ENCODE measurements at regions not wholly inside any gene's neighbourhood (a gene's known extent, or its start where the extent isn't known, plus 50 kb on each side); places are given as distances from the start of the nearest gene placed in this dataset.
"Not testable (repeated sequence)": the region's sequence is repeated elsewhere in the genome, so short reads cannot be mapped to it uniquely, and the experiment has no call there.

DNA sequence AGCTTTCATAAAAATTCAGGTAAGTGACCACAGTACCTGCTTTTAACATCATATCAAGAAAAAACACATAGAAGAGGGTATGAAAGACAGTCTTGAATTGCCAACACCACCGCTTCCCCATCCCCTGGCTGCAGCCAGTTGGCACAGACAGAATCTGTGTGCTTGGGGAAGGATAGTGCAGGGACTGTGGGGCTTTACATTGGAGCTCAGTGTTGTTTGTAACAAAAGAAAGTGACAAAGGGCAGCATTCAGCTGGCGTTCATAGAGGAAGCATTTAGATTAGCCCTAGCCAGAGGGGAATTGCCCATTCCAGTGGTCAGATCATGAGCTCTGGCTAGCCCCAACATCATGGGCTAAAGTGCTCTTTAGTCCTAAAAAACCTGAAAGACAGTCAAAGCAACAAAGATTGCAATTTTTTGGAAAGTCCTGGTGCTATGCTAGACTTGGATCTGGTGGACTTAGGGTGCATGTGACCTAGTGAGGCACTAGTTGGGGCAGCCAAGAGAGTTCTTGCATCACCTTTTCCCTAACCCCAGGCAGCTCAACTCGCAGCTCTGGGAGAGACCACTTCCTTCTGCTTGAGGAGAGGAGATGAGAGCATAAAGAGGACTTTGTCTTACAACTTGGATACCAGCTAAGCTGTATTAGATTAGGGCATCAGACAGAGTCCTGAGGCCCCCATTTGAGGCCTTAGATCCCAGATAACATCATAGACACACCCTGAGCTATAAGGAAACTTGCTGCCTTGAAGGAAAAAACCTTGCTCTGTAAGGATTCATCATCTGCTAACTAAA, 1602.4 kb upstream of the ADGRL3 start:
- peak; percentile 38 for DNase-seq (ENCODE audit: low read depth)

DNA sequence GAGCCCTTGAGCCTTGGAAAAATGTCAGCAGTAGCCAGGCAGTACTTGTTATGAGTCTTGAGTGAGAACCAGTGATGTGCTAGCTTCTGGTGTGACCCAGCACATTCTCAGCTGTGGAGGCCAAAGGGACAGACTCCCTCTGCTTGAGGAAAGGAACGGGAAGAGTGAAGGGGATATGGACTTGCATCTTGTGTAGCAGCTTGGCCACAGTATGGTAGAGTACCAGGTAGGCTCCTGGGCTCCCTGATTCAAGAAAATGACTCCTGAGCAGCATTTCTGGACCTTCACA, 1601.9 kb upstream of the ADGRL3 start:
- DNase-seq (ENCODE audit: low read depth) = no peak

DNA sequence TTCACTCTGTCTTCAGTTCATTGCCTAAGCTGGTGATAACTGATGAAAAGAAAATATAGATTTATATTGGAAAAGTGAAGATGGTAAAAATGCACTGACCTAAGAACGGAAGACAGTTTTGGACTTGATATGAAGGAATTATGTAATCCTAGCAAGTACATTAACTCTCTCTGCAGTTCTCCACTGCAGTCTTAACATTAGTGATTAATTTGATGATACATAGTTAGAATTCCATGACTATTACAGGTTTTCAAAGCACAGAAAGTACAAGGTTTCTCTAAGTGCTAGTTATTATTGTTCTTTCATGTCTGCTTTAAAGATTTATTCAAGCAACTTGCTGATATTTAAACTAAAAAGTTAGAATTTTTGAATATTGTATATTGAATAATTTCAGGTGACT, 1591.7 kb upstream of the ADGRL3 start:
- no peak for DNase-seq (ENCODE audit: low read depth)

DNA sequence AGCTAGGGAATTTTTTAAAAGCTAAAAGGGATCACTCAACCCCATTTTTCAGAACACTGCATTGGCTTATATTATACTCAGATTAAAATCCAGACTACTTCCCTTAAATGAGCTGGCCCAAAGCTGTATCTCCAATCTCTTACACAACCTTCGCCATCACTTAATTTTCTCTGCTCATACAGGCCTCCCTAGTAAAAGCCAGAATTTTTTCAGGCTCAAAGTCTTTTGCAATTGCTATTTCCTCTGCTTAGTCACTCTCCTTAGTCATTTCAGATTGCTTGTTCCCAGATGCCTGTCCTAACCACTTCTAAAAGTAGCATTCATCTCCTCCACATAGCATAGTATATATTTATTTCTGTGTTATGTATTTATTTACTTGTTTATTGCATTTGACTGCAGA, 1587.9 kb upstream of the ADGRL3 start:
- DNase-seq (ENCODE audit: low read depth) = peak; percentile 91

DNA sequence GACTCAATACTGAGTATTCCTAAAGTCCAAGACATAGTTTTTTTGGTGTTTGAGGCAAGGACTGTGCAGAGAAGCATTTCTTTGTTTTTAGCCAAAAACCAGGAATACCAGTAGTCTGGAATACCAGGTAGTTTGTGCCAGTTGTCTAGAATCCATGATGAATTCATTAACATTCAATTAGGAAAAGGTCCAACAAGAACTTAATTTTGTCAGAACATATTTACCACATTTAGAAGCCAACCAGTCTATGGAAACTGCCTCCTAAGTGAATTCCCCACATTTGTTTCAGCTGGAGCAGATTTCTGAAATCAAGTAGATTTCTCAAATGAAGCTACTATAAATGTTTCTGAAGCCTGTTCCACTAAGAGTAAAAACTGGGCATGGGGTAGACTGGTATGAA, 1584.8 kb upstream of the ADGRL3 start:
- no peak for DNase-seq (ENCODE audit: low read depth)

DNA sequence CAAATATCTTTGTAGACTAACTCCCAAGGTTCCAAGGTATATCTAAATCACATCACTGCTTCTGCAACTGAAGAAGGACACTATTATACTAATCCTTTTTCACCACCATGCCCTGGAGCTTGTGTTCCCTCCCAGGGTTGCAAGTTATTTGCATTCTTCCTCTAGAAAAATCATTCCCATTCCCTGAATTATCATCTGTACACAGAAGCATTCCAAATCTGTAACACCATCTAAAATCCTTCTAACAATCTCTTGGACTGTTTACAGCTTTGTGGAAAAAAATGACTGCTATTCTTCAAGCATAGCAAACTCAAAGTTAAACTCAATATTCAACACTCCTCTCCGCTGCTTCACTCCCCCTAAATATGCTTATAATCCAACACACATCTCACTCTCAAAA, 1570.8 kb upstream of the ADGRL3 start:
- DNase-seq (ENCODE audit: low read depth) = no peak

DNA sequence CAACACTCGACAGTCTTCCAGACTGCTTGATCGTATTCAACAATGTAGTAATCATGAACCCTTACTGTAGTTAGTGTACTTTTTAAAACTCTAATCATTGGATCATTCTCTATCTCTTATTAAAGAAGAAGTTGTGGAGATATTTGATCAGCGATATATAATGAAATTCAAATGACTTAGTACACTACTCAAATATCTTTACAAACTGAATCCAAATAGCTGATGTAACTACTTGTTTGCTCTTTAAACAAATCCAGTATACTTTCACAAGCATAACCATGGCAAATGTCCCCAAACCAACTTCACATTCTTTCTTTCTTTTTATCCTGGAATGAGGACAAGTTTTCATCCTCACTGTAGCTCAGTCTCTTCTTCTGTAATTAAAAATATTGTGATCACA, 1569.9 kb upstream of the ADGRL3 start:
- DNase-seq (ENCODE audit: low read depth) = no peak

DNA sequence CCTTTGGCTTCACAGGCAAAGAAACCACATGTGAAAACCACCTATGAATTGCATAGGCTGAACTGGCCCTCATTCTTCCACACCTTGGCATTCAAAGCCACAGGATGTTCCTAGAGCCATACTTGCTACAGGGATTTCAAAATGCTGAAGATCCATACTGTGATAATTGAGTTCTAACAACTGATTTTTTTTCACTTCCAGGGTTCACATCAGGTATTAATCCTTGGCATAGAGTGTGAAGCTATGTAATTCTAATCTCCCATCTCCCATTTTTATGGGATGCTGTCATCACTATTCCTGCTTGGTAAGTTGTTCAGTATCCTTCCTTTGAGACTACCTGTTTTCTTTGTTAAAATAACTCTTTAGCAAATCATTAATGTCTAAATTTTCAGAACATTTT, 1569.2 kb upstream of the ADGRL3 start:
- no peak for DNase-seq (ENCODE audit: low read depth)

DNA sequence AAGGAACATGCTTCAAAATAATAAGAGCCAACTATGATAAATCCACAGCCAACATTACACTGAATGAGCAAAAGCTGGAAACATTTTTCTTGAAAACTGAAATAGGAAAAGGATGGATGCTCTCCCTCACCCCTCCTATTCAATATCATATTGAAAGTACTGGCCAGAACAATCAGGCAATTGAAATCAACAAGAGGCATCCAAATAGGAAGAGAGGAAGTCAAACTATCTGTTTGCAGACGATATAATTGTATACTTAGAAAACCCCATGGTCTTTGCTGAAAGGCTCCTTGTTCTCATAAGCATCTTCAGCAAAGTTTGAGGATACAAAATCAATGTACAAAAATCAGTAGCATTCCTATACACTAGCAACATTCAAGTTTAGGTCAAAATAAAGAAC, 1562.5 kb upstream of the ADGRL3 start:
- no peak for DNase-seq (ENCODE audit: low read depth)

DNA sequence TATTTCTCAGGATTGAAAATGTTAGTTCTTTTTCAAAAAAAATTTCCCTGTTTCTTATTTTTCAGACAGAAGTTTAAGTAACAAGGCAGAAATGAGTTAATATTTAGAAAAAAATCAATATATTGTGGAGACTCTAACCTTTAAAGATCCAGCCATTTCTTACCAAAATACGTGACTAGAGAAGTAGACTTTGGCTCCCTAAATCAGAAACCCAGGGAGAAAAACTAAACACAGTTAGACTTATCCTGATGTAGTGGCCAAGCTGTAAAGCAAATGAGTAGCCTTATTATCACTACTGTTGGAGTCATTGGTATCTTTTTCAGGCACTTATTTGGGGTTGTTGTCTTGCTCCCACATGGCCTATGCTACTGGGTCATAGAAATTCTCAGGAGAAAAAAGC, 1556.4 kb upstream of the ADGRL3 start:
- no peak for DNase-seq (ENCODE audit: low read depth)

DNA sequence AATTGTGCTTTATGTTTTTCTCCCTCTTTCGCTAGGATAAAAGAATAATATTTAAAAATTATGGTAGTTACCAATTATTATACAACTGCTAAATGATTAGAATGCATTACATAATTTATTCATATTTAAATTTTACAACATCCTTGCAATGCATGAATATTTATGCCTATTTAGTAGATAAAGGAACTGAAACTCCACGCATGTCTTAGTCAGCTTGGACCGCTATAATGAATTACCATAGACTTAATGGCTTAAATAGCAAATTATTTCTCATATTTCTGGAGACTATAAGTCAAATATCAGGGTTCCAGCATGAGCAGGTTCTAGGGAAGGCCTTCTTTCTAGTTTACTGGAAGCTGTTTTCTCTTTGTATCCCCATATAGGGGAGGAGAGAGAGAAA, 1555.4 kb upstream of the ADGRL3 start:
- DNase-seq (ENCODE audit: low read depth) = no peak

DNA sequence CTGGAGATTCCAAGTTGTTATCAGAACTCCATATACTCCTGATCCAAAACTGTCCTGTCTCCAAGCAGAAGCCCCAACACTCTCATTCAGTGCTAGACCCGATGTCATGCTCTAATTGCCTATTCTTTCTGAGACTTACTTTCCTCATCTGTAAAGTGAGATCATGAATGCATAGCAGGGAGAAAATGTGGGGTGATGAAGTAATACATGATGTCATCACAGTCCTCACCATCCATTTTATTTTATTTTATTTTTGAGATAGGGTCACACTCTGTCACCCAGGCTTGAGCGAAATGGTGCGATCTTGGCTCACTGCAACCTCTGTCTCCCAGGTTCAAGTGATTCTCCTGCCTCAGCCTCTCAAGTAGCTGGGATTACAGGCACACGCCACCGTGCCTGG, 1554.0 kb upstream of the ADGRL3 start:
- no peak for DNase-seq (ENCODE audit: low read depth)

DNA sequence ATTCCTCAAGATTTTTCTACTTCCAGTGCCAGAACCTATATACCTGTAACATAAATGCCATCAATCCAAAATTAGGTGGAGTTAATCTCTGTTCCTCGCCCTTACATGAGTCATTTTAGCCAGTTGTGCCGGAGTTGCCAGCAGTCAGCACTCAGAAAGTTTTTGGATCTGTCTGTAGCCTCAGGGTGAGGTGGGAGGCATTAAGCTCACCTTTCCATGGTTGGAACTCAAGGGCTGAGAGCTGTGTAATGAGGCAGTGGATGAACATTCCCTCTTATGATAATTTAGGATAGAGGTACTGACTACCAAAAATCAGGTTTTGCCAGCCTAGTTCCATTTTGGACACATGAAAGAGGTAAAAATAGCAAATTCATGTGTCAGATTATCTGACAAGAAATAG, 1553.1 kb upstream of the ADGRL3 start:
- DNase-seq (ENCODE audit: low read depth) = no peak

DNA sequence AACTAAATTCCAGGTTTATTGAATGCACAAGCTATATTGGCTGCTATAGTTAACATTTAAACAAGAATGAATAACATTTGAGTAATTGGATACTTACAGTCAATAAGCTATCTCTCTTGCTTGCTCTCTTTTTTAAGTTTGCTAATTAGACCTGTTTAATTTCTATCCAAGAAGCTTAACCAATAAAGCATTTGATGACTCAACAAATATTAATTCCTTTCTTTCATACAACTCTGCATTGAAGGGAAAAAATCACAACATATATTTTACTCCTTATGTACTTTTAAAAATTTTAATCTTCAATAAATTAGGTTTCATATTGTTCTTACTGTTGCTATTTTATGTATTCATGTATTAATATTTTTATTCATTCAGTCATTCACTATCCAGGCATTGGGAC, 1552.6 kb upstream of the ADGRL3 start:
- DNase-seq (ENCODE audit: low read depth) = no peak

DNA sequence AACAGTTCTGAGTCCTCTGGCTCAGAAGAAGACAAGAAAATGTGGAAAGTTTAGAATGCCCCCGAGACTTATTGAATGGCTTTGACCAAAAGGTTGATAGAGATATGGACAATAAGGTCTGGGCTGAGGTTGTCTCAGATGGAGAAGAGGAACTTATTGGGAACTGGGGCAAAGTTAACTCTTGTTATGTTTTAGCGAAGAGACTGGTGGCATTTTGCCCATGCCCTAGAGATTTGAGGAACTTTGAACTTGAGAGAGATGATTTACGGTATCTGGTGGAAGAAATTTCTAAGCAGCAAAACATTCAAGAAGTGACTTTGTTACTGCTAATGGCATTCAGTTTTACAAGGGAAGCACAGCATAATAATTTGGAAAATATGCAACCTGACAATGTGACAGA, 1549.3 kb upstream of the ADGRL3 start:
- no peak for DNase-seq (ENCODE audit: low read depth)

DNA sequence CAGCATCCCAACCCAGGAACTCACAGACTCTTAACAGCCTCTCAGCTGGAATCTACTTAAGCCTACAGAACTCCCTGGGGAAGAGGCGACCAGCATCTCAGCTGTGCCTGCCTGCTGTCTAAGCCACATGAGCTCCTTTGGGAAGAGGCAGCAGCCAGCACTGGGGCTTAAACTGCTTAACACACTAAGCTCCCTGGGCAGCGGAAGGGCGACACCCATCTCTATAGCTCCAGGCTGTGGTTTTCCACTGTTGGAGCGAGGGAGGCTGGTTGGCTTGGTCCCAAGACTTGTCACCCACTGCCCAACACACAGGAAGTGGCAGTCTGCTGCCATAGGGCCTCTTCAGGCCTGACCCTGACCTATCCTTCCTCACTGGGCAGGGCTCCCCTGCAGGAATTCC, 1544.1 kb upstream of the ADGRL3 start:
- DNase-seq (ENCODE audit: low read depth) = peak; percentile 70

DNA sequence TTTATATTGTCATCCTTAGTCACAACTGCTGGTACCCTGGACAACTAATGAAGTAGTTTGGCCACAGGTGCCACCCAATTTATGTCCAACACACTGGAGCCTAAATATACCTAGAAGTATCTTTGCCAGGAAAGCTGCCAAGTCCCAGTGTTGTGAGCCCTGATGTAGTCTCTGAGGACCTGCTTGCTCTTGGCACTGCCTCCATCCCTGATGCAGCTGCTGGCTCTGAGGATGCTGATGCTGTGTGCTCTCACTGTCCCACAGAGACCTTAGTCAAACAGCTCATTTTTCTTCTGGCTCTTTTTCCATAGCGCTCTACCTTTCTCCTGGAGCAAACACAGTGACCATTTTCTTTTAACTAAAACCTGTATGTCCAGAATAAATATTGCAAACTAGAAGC, 1535.4 kb upstream of the ADGRL3 start:
- DNase-seq (ENCODE audit: low read depth) = no peak

DNA sequence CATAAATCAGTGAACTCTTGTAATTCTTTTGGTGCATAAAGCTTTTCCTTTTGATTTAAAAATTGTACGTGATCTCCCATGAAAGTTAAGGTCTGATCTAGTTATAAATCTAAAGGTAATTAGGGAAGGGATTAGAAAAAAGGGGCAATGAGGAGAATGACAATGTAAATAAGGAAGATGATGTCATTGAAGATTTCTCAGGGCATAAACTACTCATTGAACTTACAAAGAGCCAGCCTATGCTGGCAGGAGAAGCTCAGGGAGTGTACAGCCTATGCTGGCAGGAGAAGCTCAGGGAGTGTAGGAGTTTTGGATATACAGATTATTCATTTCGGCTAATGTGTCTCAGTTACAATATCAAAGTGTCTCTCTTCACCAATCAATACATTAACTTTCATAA, 1533.5 kb upstream of the ADGRL3 start:
- DNase-seq (ENCODE audit: low read depth) = no peak

DNA sequence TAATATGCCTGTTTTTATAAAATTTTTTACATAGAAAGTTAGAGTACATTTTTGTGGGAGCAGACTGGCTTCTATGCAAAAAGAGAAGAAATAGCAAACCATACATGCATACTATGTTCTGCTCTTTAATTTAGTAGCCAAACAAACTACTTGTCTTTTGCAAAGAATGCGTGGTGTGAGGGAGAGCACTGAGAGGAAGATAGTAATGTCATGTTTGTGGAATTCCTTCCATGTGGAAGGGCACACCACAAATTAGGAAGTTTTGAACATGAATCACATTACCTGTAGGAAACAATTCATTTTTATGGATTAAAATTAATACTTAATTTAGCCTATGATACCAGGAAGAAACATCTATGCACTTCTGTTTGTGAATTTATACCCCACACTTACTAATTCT, 1529.1 kb upstream of the ADGRL3 start:
- DNase-seq (ENCODE audit: low read depth) = peak; percentile 17

DNA sequence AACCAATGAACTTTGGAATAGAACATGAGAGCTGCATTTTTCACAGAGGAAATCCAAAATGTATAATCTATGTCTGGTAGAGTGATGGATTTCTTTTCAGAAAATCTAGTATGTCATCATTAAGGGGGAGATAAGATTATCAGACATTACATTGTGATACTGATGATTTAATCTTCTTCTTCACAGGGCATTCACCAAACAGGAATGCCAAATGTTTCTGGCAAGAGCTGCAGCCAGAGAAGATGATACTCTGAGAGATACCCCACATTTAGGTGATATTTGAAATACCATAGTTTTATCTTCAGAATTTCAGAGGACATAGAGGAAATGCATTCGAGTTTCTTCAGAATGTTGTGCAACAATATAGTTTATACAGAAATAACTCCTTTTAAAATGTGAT, 1523.7 kb upstream of the ADGRL3 start:
- DNase-seq (ENCODE audit: low read depth) = no peak

DNA sequence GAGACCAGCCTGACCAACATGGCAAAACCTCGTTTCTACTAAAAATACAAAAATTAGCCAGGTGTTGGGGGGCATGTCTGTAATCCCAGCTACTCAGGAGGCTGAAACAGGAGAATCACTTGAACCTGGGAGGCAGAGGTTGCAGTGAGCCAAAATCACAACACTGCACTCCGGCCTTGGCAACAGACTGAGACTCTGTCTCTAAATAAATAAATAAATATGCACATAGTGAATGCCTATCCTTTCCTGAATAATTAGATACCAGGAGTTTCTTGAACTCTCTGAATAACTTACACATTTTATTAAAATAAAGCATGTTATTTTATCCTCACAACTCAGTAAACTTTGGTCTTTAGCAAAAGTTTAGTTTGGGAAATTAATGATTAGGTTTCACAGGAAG, 1523.1 kb upstream of the ADGRL3 start:
- not testable (repeated sequence) for DNase-seq (ENCODE audit: low read depth)

DNA sequence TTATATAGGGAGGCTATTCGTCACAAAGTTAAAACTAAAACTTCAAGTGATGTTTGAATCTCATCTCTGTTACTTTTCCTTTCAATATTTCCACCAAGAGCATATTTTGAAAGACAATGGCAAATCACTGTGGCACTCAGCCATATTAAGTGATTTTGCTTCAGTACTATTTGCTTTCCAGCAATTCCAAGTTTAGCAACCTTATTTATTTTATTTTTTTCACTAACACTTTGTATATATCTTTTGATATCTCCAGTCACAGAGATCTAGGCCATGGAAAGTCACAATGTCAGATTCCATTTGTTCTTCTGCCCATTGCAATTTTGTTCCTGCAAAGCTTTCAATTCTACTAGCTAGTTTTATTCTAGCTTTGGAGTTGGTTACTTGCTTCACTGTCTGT, 1514.5 kb upstream of the ADGRL3 start:
- no peak for DNase-seq (ENCODE audit: low read depth)

DNA sequence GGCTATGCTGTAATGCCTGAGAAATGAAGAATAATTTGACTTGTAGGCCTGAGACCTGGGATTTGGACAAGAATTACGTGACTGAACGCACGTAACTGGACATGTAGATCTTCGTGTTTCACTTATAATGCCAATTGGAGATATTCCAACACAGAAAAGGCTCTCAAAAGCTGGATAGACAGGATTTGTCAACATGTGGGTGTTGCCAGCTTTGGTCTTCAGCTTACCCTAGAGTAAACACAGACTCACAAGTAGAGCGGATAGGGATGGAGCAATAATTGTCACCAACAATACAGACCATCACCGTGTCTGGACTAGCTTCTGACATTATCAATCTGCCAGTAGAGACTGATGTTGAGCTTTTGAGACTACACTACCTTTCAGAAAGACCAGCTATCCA, 1511.0 kb upstream of the ADGRL3 start:
- no peak for DNase-seq (ENCODE audit: low read depth)

DNA sequence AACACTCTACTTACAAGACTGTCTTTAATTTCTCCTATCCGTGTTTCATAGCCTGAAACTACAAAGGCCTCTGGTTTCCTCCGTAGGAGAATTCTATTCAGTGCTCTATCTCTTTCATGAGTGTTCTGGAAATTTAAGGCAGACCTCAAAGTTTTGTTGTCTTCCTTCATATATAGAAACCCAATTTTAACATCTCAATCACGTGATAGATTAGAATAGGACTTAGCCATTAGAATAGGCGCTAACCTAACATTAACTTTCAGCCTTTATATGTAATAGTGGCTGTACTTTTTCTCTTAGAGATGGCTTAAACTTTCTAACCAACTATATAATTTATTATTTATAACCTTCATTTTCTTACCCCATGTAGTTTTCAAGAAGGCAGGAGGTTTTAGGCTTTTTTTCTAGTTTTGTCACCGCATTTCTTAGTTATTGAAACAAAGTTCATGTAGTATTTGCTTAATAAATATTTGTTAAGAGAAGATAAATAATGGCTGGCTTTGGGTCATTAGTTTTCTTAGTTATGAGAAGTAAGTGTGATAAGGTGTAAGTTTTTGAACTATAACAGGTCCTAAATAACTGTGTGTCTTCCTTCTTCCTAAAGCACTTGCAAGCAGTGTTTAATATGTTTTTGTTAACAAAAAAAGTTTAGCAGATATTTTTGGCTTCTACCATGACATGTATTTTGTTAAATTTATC, 1504.6 kb upstream of the ADGRL3 start:
- no peak for DNase-seq (ENCODE audit: low read depth)
